Adrenal gland (tissue), 5 donors: ENCODE measurements at regions not wholly inside any gene's neighbourhood (a gene's known extent, or its start where the extent isn't known, plus 50 kb on each side); places are given as distances from the start of the nearest gene placed in this dataset.

Source experiments
- POLR2A ChIP-seq, 2 donors: fragments of 450-650 bp; IDR thresholded peaks; one replicate each; pipeline ENCODE4 v1.6.1; 2017; ENCODE audit warnings: antibody characterized with exemption in 2 of 2, mild to moderate bottlenecking in 2 of 2, moderate library complexity in 1 of 2
- TF ChIP-seq, protein P1 (sequence below), 6 experiments: fragments of 450-650 bp in 4 of 6; fragments of 200-600 bp in 2 of 6; sonication (generic) in 1 of 6; IDR thresholded peaks; 1 replicate in 5 of 6; 2 replicates in 1 of 6; pipeline versions ENCODE4 v1.5.1 to v1.8.0; 2016 to 2021; ENCODE audit warnings: antibody characterized with exemption in 6 of 6, mild to moderate bottlenecking in 2 of 6, moderate library complexity in 1 of 6
- donor health status: DM: no; HTN: no; CAD: no.

DNA sequence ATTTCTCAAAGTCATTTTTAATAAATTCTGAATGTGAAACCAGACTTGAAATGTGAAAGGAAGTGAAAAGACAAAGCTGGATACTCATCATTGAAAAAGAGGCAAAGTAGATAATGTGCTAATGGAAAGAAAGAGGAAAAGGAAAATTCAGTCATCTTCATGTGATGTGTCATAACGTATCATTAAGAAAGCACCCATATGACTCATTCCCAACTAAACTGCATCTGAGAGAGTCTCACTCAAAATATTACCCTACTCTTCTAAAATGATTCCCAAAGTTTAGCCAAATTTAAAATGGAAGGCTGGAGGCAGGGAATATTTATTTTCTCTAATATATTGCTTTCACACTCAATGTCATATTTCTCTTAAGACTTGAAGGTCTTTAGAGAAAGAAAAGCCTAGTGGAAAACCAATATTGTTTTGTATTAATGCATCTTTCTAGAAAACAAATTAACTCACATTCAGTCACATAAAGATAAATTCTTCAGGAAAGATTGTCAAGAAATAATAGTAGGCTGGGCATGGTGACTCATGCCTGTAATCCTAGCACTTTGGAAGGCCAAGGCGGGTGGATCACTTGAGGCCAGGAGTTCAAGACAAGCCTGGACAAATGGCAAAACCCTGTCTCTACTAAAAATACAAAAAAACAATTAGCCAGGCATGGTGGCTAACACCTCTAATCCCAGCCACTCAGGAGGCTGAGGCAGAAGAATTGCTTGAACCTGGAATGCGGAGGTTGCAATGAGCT, 129.9 kb downstream of the SLC30A10 start:
- TF ChIP-seq, protein P1, sequence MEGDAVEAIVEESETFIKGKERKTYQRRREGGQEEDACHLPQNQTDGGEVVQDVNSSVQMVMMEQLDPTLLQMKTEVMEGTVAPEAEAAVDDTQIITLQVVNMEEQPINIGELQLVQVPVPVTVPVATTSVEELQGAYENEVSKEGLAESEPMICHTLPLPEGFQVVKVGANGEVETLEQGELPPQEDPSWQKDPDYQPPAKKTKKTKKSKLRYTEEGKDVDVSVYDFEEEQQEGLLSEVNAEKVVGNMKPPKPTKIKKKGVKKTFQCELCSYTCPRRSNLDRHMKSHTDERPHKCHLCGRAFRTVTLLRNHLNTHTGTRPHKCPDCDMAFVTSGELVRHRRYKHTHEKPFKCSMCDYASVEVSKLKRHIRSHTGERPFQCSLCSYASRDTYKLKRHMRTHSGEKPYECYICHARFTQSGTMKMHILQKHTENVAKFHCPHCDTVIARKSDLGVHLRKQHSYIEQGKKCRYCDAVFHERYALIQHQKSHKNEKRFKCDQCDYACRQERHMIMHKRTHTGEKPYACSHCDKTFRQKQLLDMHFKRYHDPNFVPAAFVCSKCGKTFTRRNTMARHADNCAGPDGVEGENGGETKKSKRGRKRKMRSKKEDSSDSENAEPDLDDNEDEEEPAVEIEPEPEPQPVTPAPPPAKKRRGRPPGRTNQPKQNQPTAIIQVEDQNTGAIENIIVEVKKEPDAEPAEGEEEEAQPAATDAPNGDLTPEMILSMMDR (IDR thresholded peaks at IDR 0.05), result no peak
- no peak for TF ChIP-seq POLR2A (IDR thresholded peaks at IDR 0.05)
